Parathyroid adenoma (tissue), 2 donors: ENCODE measurements at regions not wholly inside any gene's neighbourhood (a gene's known extent, or its start where the extent isn't known, plus 50 kb on each side); places are given as distances from the start of the nearest gene placed in this dataset.

ENCODE experiments used
- H2AFZ ChIP-seq: fragments of 300-600 bp; sonication (generic); one replicate; pipeline ENCODE4 v1.7.0; 2017; ENCODE audit warnings: antibody characterized with exemption, mild to moderate bottlenecking
- H3K27ac ChIP-seq: fragments of 300-600 bp; sonication (generic); one replicate; pipeline ENCODE4 v1.7.0; 2017
- H3K27me3 ChIP-seq: fragments of 300-600 bp; sonication (generic); one replicate; pipeline ENCODE4 v1.7.0; 2017; ENCODE audit warnings: low read length; ENCODE audit not compliant: control insufficient read depth, insufficient read depth
- H3K36me3 ChIP-seq: fragments of 300-600 bp; sonication (generic); one replicate; pipeline ENCODE4 v1.7.0; 2017; ENCODE audit warnings: low read length; ENCODE audit not compliant: control insufficient read depth, insufficient read depth
- H3K4me1 ChIP-seq: fragments of 300-600 bp; sonication (generic); one replicate; pipeline ENCODE4 v1.7.0; 2017; ENCODE audit warnings: control low read depth
- H3K4me2 ChIP-seq: fragments of 300-600 bp; sonication (generic); one replicate; pipeline ENCODE4 v1.7.0; 2017; ENCODE audit warnings: low read length
- H3K4me3 ChIP-seq: fragments of 300-600 bp; sonication (generic); one replicate; pipeline ENCODE4 v1.7.0; 2017; ENCODE audit warnings: low read depth, low read length
- H3K79me2 ChIP-seq: fragments of 300-600 bp; sonication (generic); one replicate; pipeline ENCODE4 v1.7.0; 2017; ENCODE audit warnings: control low read depth
- H3K9ac ChIP-seq: fragments of 300-600 bp; sonication (generic); one replicate; pipeline ENCODE4 v1.7.0; 2017; ENCODE audit warnings: mild to moderate bottlenecking
- H3K9me3 ChIP-seq: fragments of 300-600 bp; sonication (generic); one replicate; pipeline ENCODE4 v1.7.0; 2017; ENCODE audit warnings: low read length; ENCODE audit not compliant: control insufficient read depth
- TF ChIP-seq, protein P1 (sequence below): fragments of 300-600 bp; sonication (generic); IDR thresholded peaks from one replicate; pipeline ENCODE4 v1.7.0; 2017; ENCODE audit warnings: antibody characterized with exemption, mild to moderate bottlenecking
- donor health status: primary hyperparathyroidism.

DNA sequence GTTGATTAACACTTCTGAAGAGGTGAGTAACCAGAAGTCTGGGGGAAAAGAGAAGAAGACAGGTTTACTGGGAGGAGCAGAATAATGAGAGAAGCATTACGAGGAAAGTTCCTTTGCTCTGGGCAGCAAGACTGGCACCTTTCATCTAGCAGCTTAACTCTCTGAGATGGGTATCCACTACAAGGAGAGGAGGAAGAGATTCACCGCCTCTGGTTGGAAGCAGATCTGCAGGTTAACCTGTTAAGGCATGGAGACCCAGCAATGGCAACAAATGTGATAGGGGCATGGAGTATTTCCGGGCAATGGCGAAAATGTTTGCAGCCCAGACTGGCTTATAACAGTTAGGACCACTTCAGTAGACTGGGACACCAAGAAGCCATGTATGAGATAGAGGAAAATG lies 162.2 kb downstream of the TFEC start:
- H3K9me3 ChIP-seq = no peaks in the 10 kb centered on the region
- H3K27ac ChIP-seq = no peak overlapping the region
- H3K9ac ChIP-seq = no peak overlapping the region
- H3K27me3 ChIP-seq = no peaks in the 10 kb centered on the region
- H3K4me3 ChIP-seq = no peak overlapping the region
- H3K4me2 ChIP-seq = no peak overlapping the region
- no peaks in the 10 kb centered on the region for H3K79me2 ChIP-seq
- no peaks in the 10 kb centered on the region for H3K4me1 ChIP-seq
- no peaks in the 10 kb centered on the region for H3K36me3 ChIP-seq
- TF ChIP-seq, protein P1, sequence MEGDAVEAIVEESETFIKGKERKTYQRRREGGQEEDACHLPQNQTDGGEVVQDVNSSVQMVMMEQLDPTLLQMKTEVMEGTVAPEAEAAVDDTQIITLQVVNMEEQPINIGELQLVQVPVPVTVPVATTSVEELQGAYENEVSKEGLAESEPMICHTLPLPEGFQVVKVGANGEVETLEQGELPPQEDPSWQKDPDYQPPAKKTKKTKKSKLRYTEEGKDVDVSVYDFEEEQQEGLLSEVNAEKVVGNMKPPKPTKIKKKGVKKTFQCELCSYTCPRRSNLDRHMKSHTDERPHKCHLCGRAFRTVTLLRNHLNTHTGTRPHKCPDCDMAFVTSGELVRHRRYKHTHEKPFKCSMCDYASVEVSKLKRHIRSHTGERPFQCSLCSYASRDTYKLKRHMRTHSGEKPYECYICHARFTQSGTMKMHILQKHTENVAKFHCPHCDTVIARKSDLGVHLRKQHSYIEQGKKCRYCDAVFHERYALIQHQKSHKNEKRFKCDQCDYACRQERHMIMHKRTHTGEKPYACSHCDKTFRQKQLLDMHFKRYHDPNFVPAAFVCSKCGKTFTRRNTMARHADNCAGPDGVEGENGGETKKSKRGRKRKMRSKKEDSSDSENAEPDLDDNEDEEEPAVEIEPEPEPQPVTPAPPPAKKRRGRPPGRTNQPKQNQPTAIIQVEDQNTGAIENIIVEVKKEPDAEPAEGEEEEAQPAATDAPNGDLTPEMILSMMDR = no peak
- no peak overlapping the region for H2AFZ ChIP-seq

DNA sequence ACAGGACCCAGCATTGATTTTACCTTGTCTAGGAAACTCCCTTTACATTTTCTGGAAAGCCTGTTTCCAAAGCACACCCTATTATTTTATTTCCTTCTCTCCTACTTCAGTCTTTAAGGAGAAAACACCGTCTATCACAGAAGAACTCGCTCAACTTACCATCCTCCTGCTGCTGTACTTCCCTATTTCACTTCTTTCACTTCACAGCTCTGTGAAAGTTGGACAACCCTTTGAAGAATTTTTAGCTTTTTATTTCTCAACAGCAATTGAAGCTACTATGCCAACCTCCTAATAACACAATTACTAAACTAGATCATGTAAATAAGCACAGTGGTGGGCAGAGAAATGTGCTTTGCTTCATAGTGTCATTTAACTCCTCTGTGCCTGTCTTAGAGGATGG lies 166.5 kb downstream of the TFEC start:
- Histone ChIP-seq H3K4me3 (no peak overlapping the region), H3K4me2 (no peak overlapping the region), H3K4me1 (no peaks in the 10 kb centered on the region), H3K36me3 (no peaks in the 10 kb centered on the region), H3K9me3 (no peaks in the 10 kb centered on the region), H3K27ac (no peak overlapping the region), H2AFZ (no peak overlapping the region), H3K27me3 (no peaks in the 10 kb centered on the region), H3K9ac (no peak overlapping the region), H3K79me2 (no peaks in the 10 kb centered on the region)
- TF ChIP-seq, protein P1 = no peak

DNA sequence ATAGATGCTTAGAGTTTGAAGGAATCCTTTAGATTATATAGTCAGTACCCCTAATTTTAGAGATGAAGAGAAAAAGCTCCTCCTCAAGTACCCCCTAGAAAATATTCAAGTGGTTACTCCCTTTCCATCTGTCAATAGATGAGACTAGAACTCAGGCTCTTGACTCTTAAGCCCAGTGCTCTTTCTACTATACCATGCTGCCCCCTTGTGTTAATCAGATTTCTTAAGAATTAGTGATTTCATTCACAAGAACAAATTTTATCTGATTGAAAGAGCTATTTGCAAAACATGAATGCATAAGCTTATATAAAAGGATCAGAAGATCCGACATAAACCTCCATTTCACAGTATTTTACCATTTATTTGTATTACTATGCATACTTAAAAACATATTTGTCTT lies 179.3 kb downstream of the TFEC start:
- H3K4me2 ChIP-seq = no peak overlapping the region
- no peak overlapping the region for H3K27ac ChIP-seq
- no peaks in the 10 kb centered on the region for H3K9me3 ChIP-seq
- H3K79me2 ChIP-seq = no peaks in the 10 kb centered on the region
- no peaks in the 10 kb centered on the region for H3K27me3 ChIP-seq
- H2AFZ ChIP-seq = no peak overlapping the region
- TF ChIP-seq, protein P1 = peak; percentile 5
- H3K9ac ChIP-seq = no peak overlapping the region
- no peaks in the 10 kb centered on the region for H3K36me3 ChIP-seq
- no peaks in the 10 kb centered on the region for H3K4me1 ChIP-seq
- H3K4me3 ChIP-seq = no peak overlapping the region

DNA sequence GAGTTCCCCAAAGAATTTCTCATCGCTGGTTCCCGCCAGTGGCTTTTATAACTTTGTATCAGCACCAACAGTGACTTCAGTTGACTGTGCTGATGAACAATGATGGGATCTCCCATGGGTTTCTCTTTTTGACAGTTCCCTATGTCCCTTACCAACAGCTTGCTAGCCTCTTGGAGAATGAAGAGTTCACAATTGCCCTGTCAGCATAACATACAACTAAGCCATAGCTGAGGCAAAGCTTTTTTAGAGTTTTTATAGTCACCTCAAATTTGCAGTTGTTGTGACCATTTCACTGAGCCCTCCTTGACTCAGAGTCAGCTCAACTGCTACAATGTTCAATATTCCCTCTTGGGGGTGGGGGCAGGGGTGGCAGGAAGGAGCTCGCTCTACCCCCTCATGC lies 179.8 kb downstream of the TFEC start:
- H3K4me1 ChIP-seq = no peaks in the 10 kb centered on the region
- H3K79me2 ChIP-seq = no peaks in the 10 kb centered on the region
- H3K36me3 ChIP-seq = no peaks in the 10 kb centered on the region
- no peak overlapping the region for H3K4me3 ChIP-seq
- no peak overlapping the region for H2AFZ ChIP-seq
- no peak overlapping the region for H3K4me2 ChIP-seq
- no peaks in the 10 kb centered on the region for H3K9me3 ChIP-seq
- H3K9ac ChIP-seq = no peak overlapping the region
- H3K27me3 ChIP-seq = no peaks in the 10 kb centered on the region
- TF ChIP-seq, protein P1 = no peak
- H3K27ac ChIP-seq = no peak overlapping the region

DNA sequence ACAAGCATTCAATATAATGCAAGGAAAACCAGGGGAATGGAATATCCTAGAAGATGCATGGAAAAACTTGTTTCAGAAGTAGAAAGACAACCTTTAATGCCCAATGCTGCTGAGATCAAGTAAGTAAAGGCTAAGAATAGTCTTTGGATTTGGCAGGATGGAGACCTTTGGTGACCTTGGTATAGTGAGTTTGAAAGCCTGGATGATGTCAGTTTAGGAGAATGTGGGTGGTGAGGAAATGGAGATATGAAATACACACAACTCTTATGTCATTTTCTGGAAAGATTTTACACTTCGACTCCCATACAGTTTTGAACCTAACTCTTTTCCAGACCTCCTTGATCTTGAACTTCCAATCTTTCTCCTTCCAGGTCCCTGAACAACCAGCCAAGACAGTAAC lies 185.7 kb downstream of the TFEC start:
- no peaks in the 10 kb centered on the region for H3K79me2 ChIP-seq
- H2AFZ ChIP-seq = no peak overlapping the region

More for the DNA sequence above, 185.7 kb downstream of the TFEC start:
- Histone ChIP-seq H3K4me2 (no peak overlapping the region), H3K9me3 (no peaks in the 10 kb centered on the region), H3K36me3 (no peaks in the 10 kb centered on the region), H3K27ac (no peak overlapping the region), H3K9ac (no peak overlapping the region), H3K27me3 (no peaks in the 10 kb centered on the region), H3K4me3 (no peak overlapping the region), H3K4me1 (no peaks in the 10 kb centered on the region)
- TF ChIP-seq, protein P1 = no peak
